Suprapubic skin (tissue), 4 donors: ENCODE measurements at regions not wholly inside any gene's neighbourhood (a gene's known extent, or its start where the extent isn't known, plus 50 kb on each side); places are given as distances from the start of the nearest gene placed in this dataset.

Experiments used
- DNase-seq, 2 donors: peaks; one replicate each; pipeline ENCODE4 v3.0.0-alpha.2; 2019; ENCODE audit warnings: low spot score in 2 of 2
- H3K27ac ChIP-seq: fragments of 200-600 bp; sonication (generic); one replicate; pipeline ENCODE4 v1.5.1; 2019
- H3K27me3 ChIP-seq: fragments of 200-600 bp; sonication (generic); one replicate; pipeline ENCODE4 v1.5.1; 2019
- H3K36me3 ChIP-seq: fragments of 200-600 bp; sonication (generic); one replicate; pipeline ENCODE4 v1.5.1; 2019
- H3K4me1 ChIP-seq: fragments of 200-600 bp; sonication (generic); one replicate; pipeline ENCODE4 v1.5.1; 2019
- H3K4me3 ChIP-seq: fragments of 200-600 bp; sonication (generic); one replicate; pipeline ENCODE4 v1.5.1; 2019; ENCODE audit warnings: mild to moderate bottlenecking
- H3K9me3 ChIP-seq: fragments of 200-600 bp; sonication (generic); one replicate; pipeline ENCODE4 v1.5.1; 2019
- CTCF ChIP-seq, 2 donors: fragments of 200-600 bp in 1 of 2; fragments of 450-650 bp in 1 of 2; sonication (generic) in 1 of 2; IDR thresholded peaks; one replicate each; pipeline ENCODE4 v1.5.1; 2016 to 2019; ENCODE audit warnings: antibody characterized with exemption in 2 of 2, mild to moderate bottlenecking in 1 of 2, moderate library complexity in 1 of 2
- EP300 ChIP-seq: sonication (generic); formaldehyde crosslinking; IDR thresholded peaks from one replicate; pipeline ENCODE4 v1.6.1; 2017; ENCODE audit warnings: antibody characterized with exemption
- POLR2A ChIP-seq, 2 donors: fragments of 450-650 bp; IDR thresholded peaks; one replicate each; pipeline ENCODE4 v1.6.1; 2017; ENCODE audit warnings: antibody characterized with exemption in 2 of 2, mild to moderate bottlenecking in 2 of 2, moderate library complexity in 2 of 2
- POLR2AphosphoS5 ChIP-seq, 3 donors: sonication (generic); formaldehyde crosslinking; IDR thresholded peaks; one replicate each; pipeline ENCODE4 v1.6.1; 2017; ENCODE audit warnings: antibody characterized with exemption in 3 of 3
- WGBS: methylation state at CpG from one replicate; pipeline ENCODE4 v1.1.5; 2018; 5-methylcytosine and 5-hydroxymethylcytosine counted together

- no peak for DNase-seq
- 70% methylated on average over 2 of the region's 2 CpGs for whole genome bisulfite sequencing
- Histone ChIP-seq H3K27me3 (no peaks in the 10 kb centered on the region), H3K36me3 (no peaks in the 10 kb centered on the region), H3K4me1 (no peaks in the 10 kb centered on the region), H3K27ac (no peak overlapping the region), H3K4me3 (no peak overlapping the region), H3K9me3 (no peaks in the 10 kb centered on the region)
- TF ChIP-seq POLR2AphosphoS5 (IDR thresholded peaks at IDR 0.05) = no peak
- TF ChIP-seq CTCF (IDR thresholded peaks at IDR 0.05) = no peak
- TF ChIP-seq EP300 = no peak
- no peak for TF ChIP-seq POLR2A (IDR thresholded peaks at IDR 0.05)
Measured at GRCh38 chr11:104761511-104761910, 136.7 kb downstream of the CASP12 start.

DNA sequence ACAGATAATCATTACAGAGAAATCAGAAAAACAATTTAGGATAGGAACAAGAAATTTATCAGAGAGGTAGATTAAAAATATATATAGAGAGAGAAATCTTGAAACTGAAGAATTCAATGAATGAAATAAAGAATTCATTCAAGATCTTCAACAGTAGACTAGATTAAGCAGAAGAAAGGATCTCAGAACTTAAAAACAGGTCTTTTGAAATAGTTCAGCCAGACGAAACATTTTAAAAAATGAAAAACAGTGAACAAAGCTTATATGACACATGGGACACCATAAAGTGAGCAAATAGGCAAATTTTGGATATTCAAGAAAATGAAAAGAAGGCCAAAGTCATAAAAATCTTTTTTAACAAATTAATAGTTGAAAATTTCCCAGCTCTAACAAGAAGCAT is 138.8 kb downstream of the CASP12 start:
- DNase-seq = no peak
- WGBS = 97% methylated on average over 1 of the region's 1 CpG
- Histone ChIP-seq H3K4me3 (no peak overlapping the region), H3K27me3 (no peaks in the 10 kb centered on the region), H3K4me1 (no peaks in the 10 kb centered on the region), H3K9me3 (no peaks in the 10 kb centered on the region), H3K36me3 (no peaks in the 10 kb centered on the region), H3K27ac (no peak overlapping the region)
- TF ChIP-seq POLR2AphosphoS5 (IDR thresholded peaks at IDR 0.05) = no peak
- TF ChIP-seq POLR2A (IDR thresholded peaks at IDR 0.05) = no peak
- no peak for TF ChIP-seq EP300
- no peak for TF ChIP-seq CTCF (IDR thresholded peaks at IDR 0.05)

- no peak for DNase-seq
- Histone ChIP-seq H3K4me3 (no peak overlapping the region), H3K9me3 (no peaks in the 10 kb centered on the region), H3K36me3 (no peaks in the 10 kb centered on the region), H3K27me3 (no peaks in the 10 kb centered on the region), H3K4me1 (no peaks in the 10 kb centered on the region), H3K27ac (no peak overlapping the region)
- no peak for TF ChIP-seq POLR2AphosphoS5 (IDR thresholded peaks at IDR 0.05)
- no peak for TF ChIP-seq POLR2A (IDR thresholded peaks at IDR 0.05)
- TF ChIP-seq EP300 = no peak
- TF ChIP-seq CTCF (IDR thresholded peaks at IDR 0.05) = no peak
- 75% methylated on average over 3 of the region's 3 CpGs for WGBS
Measured at GRCh38 chr11:104738918-104739317, 159.3 kb downstream of the CASP12 start.

DNA sequence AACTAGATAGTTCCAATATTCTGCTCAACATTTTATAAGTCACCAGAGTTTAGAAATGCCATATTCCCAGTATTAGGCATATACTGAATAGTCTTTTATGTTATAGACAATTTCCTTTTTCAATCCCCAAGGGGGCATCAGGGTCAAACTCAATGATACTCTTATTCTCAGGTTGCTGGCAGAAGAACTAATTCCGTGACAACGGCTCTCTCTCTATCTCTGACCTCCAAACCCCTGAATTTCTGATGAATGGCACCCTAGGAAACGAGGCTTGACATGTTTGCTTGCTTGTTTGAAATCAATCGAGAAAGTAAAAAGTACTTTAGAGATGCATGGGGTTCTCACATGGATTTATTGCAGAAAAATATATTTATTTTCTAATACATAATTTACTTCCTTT is 160.1 kb downstream of the CASP12 start:
- Histone ChIP-seq H3K4me3 (no peak overlapping the region), H3K36me3 (no peaks in the 10 kb centered on the region), H3K4me1 (no peaks in the 10 kb centered on the region), H3K27me3 (no peaks in the 10 kb centered on the region), H3K27ac (no peak overlapping the region), H3K9me3 (no peaks in the 10 kb centered on the region)
- no peak for DNase-seq
- 87% methylated on average over 4 of the region's 4 CpGs for WGBS
- TF ChIP-seq EP300 (no peak), POLR2AphosphoS5 (IDR thresholded peaks at IDR 0.05) (no peak), CTCF (IDR thresholded peaks at IDR 0.05) (no peak), POLR2A (IDR thresholded peaks at IDR 0.05) (no peak)

DNA sequence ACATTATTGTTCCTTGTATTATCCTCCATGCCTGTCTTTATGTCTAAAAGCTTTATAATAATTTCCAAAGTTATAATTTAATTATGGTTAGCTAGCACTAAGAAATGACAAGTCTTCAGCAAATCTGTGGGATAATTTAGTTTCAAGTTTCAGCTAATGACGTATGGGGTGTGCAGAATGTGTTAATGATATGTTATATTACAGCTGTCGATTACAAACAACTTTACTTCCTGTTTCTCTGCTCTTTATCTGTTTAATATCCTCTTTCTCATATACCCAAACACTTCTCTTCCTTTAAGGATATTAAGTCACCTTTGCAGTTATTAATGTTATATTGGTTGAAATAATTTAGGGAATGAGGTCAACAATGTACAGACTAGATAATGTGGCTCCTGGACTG is 161.8 kb downstream of the CASP12 start:
- no peaks in the 10 kb centered on the region for H3K9me3 ChIP-seq
- no peak for TF ChIP-seq POLR2A (IDR thresholded peaks at IDR 0.05)
- TF ChIP-seq CTCF (IDR thresholded peaks at IDR 0.05) = no peak
- no peak for TF ChIP-seq POLR2AphosphoS5 (IDR thresholded peaks at IDR 0.05)
- no peak for TF ChIP-seq EP300
- no peak for DNase-seq

More for the DNA sequence above, 161.8 kb downstream of the CASP12 start:
- Histone ChIP-seq H3K4me3 (no peak overlapping the region), H3K4me1 (no peaks in the 10 kb centered on the region), H3K27ac (no peak overlapping the region), H3K27me3 (no peaks in the 10 kb centered on the region), H3K36me3 (no peaks in the 10 kb centered on the region)
- WGBS = 42% methylated on average over 2 of the region's 2 CpGs
